ENCODE measurements at regions not wholly inside any gene's neighbourhood (a gene's known extent, or its start where the extent isn't known, plus 50 kb on each side); places are given as distances from the start of the nearest gene placed in this dataset.

DNA sequence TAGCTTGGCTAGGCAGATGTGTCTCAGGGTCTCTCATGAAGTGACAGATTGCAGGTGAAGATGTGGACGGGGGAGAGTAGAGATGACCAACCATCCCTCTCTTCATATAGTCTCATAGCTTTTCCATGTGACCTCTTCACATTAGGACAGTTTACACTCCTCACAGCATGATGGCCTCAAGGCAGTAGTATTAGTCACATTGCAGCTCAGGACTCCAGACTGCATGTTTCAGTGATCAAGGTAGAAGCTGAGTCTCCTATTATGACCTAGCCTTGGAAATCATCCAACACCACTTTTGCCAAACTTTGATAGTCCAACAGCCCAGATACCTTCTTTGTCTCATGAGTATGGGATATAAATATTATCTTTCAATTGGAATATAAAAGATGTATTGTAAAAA lies 147.7 kb downstream of the GASK1B start:
- no peak overlapping the region for H3K4me3 ChIP-seq (ENCODE audit: low read depth in 2 of 2, low read length in 1 of 2)
- no peaks in the 10 kb centered on the region for H4K20me1 ChIP-seq (ENCODE audit: insufficient read depth)
- H3K4me2 ChIP-seq = no peak overlapping the region
- CTCF ChIA-PET = interaction anchor here (0.6 to 1.0 kb wide), 2 partner anchors 40 to 46 kb away, joined by 3 read pairs; no protein-coding TSS in a partner anchor
- TF ChIP-seq YY1 (IDR thresholded peaks at IDR 0.05; ENCODE audit: low read depth) (no peak), SMC3 (IDR thresholded peaks at IDR 0.05; ENCODE audit: low read depth, low read length) (no peak), NFIC (IDR thresholded peaks at IDR 0.05; ENCODE audit: borderline replicate concordance) (no peak), TCF12 (IDR thresholded peaks at IDR 0.05) (no peak)
- TF ChIP-seq, protein P1, sequence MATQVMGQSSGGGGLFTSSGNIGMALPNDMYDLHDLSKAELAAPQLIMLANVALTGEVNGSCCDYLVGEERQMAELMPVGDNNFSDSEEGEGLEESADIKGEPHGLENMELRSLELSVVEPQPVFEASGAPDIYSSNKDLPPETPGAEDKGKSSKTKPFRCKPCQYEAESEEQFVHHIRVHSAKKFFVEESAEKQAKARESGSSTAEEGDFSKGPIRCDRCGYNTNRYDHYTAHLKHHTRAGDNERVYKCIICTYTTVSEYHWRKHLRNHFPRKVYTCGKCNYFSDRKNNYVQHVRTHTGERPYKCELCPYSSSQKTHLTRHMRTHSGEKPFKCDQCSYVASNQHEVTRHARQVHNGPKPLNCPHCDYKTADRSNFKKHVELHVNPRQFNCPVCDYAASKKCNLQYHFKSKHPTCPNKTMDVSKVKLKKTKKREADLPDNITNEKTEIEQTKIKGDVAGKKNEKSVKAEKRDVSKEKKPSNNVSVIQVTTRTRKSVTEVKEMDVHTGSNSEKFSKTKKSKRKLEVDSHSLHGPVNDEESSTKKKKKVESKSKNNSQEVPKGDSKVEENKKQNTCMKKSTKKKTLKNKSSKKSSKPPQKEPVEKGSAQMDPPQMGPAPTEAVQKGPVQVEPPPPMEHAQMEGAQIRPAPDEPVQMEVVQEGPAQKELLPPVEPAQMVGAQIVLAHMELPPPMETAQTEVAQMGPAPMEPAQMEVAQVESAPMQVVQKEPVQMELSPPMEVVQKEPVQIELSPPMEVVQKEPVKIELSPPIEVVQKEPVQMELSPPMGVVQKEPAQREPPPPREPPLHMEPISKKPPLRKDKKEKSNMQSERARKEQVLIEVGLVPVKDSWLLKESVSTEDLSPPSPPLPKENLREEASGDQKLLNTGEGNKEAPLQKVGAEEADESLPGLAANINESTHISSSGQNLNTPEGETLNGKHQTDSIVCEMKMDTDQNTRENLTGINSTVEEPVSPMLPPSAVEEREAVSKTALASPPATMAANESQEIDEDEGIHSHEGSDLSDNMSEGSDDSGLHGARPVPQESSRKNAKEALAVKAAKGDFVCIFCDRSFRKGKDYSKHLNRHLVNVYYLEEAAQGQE (IDR thresholded peaks at IDR 0.05; ENCODE audit: low read depth, low read length) = no peak
- H3K27me3 ChIP-seq (ENCODE audit: insufficient read depth) = no peaks in the 10 kb centered on the region
- no peaks in the 10 kb centered on the region for H3K79me2 ChIP-seq (ENCODE audit: insufficient read depth)
- no peaks in the 10 kb centered on the region for H3K36me3 ChIP-seq (replicated peaks in 1 of 2; ENCODE audit: control insufficient read depth in 1 of 2, insufficient read depth in 2 of 2, low read length in 1 of 2)
- peaks cover 13% of the 10 kb centered on the region for H3F3A ChIP-seq (replicated peaks; ENCODE audit: insufficient read depth)
- DNase-seq = no peak
- no peaks in the 10 kb centered on the region for H3K9me3 ChIP-seq
- H3K9ac ChIP-seq = no peak overlapping the region
- H3K9me2 ChIP-seq = no peaks in the 10 kb centered on the region
- POLR2A ChIA-PET = no interaction called here
- H3K4me1 ChIP-seq (ENCODE audit: control insufficient read depth in 1 of 2, insufficient read depth in 2 of 2, low read depth in 1 of 2, low read length in 1 of 2) = peaks cover 0 to 8% of the 10 kb centered on the region in 2 experiments; a peak in 3 of 4 replicates
- H2AFZ ChIP-seq (ENCODE audit: low read depth) = no peak overlapping the region
- H3K27ac ChIP-seq (ENCODE audit: low read depth in 2 of 2, low read length in 1 of 2) = no peak overlapping the region
- WGBS (ENCODE audit: low lambda C conversion rate) = 75% methylated on average over 1 of the region's 1 CpG

DNA sequence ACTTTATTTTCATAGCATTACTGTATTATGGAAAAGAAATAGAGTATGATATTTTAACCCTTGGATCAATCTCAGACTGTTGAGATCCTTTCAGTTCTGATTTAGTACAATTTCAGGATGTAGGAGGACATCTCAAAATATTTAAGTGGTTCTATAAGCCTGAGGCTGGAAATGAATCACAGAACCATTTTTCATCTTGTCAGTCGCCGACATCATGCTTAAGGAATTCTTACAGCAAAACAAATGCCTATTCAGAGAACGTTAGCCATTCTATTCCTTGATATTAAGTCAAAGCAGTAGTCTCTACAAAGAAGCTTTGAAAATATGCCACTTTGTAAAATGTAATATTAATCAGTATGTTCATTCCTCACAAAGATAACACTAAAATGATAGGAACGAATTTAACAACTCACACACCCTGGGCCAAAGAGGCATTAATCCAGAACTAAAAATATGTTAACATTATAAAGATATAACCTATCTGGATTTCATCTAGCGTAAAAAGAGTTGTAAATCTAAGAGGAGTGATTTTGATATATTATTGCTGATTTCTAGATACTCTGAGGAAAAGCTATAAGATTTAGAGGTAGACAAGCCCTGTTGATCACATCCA lies 152.0 kb downstream of the GASK1B start:
- Histone ChIP-seq H3K27ac (ENCODE audit: low read depth in 2 of 2, low read length in 1 of 2) (peak overlapping the region; percentile 80 to 96), H3K27me3 (ENCODE audit: insufficient read depth) (no peaks in the 10 kb centered on the region), H3K36me3 (replicated peaks in 1 of 2; ENCODE audit: control insufficient read depth in 1 of 2, insufficient read depth in 2 of 2, low read length in 1 of 2) (no peaks in the 10 kb centered on the region), H3K9me3 (no peaks in the 10 kb centered on the region), H2AFZ (ENCODE audit: low read depth) (peak overlapping the region; percentile 29; the same call in 1 of the 2 replicates), H3K79me2 (ENCODE audit: insufficient read depth) (no peaks in the 10 kb centered on the region), H3K4me3 (ENCODE audit: low read depth in 2 of 2, low read length in 1 of 2) (no peak overlapping the region), H3K9me2 (no peaks in the 10 kb centered on the region), H3K4me1 (ENCODE audit: control insufficient read depth in 1 of 2, insufficient read depth in 2 of 2, low read depth in 1 of 2, low read length in 1 of 2) (peaks cover 0 to 25% of the 10 kb centered on the region in 2 experiments; a peak in 3 of 4 replicates), H3K9ac (peak overlapping the region; percentile 59; the same call in 1 of the 2 replicates), H3K4me2 (peak overlapping the region; percentile 48), H3F3A (replicated peaks; ENCODE audit: insufficient read depth) (peaks cover 33% of the 10 kb centered on the region), H4K20me1 (ENCODE audit: insufficient read depth) (no peaks in the 10 kb centered on the region)
- ChIA-PET POLR2A (no interaction called here), CTCF (no interaction called here)
- WGBS (ENCODE audit: low lambda C conversion rate) = 23% methylated on average over 5 of the region's 5 CpGs
- no peak for DNase-seq
- 0 out of 2 replicates have a peak, but pooled peaks have one; percentile 36 for TF ChIP-seq FOXM1 (IDR thresholded peaks at IDR 0.05; ENCODE audit: low read depth)
- TF ChIP-seq JUND (IDR thresholded peaks at IDR 0.05) = peak; percentile 96
- TF ChIP-seq EP300 (IDR thresholded peaks at IDR 0.05; ENCODE audit: borderline replicate concordance in 1 of 2, low read depth in 1 of 2, low read length in 1 of 2) = peak in 1 of 2 experiments; percentile 83; a peak in 1 of 4 replicates
- peak; percentile 83 for TF ChIP-seq TCF12 (IDR thresholded peaks at IDR 0.05)
- peak; percentile 33; the same call in 1 of the 2 replicates for TF ChIP-seq NFIC (IDR thresholded peaks at IDR 0.05; ENCODE audit: borderline replicate concordance)
- no peak for TF ChIP-seq GATA2 (CRISPR knock-in tag; IDR thresholded peaks at IDR 0.05)
- TF ChIP-seq, protein P2, sequence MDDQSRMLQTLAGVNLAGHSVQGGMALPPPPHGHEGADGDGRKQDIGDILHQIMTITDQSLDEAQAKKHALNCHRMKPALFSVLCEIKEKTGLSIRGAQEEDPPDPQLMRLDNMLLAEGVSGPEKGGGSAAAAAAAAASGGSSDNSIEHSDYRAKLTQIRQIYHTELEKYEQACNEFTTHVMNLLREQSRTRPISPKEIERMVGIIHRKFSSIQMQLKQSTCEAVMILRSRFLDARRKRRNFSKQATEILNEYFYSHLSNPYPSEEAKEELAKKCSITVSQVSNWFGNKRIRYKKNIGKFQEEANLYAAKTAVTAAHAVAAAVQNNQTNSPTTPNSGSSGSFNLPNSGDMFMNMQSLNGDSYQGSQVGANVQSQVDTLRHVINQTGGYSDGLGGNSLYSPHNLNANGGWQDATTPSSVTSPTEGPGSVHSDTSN (IDR thresholded peaks at IDR 0.05) = peak; percentile 97
- peak; percentile 64; the same call in 1 of the 2 replicates for TF ChIP-seq TEAD4 (IDR thresholded peaks at IDR 0.05; ENCODE audit: borderline replicate concordance, insufficient read depth)
- no peak for TF ChIP-seq RCOR1 (IDR thresholded peaks at IDR 0.05; ENCODE audit: low read length)
- TF ChIP-seq TAF1 (IDR thresholded peaks at IDR 0.05; ENCODE audit: borderline replicate concordance, low read depth, low read length) = no peak
- TF ChIP-seq FOSL2 (IDR thresholded peaks at IDR 0.05; ENCODE audit: borderline replicate concordance, low read depth) = peak; percentile 85
- TF ChIP-seq MEF2A (IDR thresholded peaks at IDR 0.05; ENCODE audit: borderline replicate concordance, low read depth) = peak; percentile 20; the same call in 1 of the 2 replicates
